ENCODE measurements at regions not wholly inside any gene's neighbourhood (a gene's known extent, or its start where the extent isn't known, plus 50 kb on each side); places are given as distances from the start of the nearest gene placed in this dataset.

DNA sequence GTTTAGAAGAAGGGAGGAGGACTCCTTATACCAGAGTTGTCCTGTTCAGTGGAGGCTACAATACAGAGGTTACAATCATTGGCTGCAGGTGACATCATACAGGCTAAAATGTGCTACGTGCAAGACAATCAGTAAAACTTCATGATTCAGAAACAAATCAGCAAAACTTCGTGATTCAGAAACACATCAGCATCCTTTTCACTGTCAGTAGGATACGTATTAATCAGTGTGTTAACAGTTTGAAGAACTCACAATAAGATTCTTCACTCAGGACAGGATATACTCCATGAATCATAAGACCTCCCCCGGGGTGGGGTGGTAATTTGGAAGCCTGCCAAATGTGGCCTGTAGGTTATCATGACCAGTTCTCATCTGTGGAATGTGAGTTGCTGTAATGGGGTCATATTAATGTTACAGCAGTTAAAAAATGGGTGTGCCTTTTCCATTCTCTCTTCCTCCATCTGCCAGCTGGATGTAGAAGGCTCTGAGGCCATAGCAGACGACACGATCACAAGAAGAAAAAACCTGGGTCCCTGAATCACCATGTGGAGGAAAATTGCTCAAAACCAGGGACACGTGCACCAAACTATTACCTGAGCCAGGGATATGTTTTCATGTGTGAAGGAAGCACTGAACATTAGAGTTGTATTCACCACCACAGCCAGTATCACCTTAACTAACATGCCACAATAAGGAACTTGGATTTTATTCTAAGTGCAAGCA, 134.8 kb upstream of the CREB1 start:
- TF ChIP-seq, protein P1, sequence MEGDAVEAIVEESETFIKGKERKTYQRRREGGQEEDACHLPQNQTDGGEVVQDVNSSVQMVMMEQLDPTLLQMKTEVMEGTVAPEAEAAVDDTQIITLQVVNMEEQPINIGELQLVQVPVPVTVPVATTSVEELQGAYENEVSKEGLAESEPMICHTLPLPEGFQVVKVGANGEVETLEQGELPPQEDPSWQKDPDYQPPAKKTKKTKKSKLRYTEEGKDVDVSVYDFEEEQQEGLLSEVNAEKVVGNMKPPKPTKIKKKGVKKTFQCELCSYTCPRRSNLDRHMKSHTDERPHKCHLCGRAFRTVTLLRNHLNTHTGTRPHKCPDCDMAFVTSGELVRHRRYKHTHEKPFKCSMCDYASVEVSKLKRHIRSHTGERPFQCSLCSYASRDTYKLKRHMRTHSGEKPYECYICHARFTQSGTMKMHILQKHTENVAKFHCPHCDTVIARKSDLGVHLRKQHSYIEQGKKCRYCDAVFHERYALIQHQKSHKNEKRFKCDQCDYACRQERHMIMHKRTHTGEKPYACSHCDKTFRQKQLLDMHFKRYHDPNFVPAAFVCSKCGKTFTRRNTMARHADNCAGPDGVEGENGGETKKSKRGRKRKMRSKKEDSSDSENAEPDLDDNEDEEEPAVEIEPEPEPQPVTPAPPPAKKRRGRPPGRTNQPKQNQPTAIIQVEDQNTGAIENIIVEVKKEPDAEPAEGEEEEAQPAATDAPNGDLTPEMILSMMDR (IDR thresholded peaks at IDR 0.05; ENCODE audit: poor library complexity, severe bottlenecking) = no peak
- TF ChIP-seq EP300 (conservative IDR thresholded peaks at IDR 0.05; ENCODE audit: poor library complexity, severe bottlenecking) (no peak), POLR2AphosphoS5 (IDR thresholded peaks at IDR 0.05) (no peak), EZH2 (IDR thresholded peaks at IDR 0.05; ENCODE audit: borderline replicate concordance, insufficient read depth, low read length, poor library complexity, severe bottlenecking) (no peak)
